Esophagus muscularis mucosa (tissue), 3 donors: ENCODE measurements at regions not wholly inside any gene's neighbourhood (a gene's known extent, or its start where the extent isn't known, plus 50 kb on each side); places are given as distances from the start of the nearest gene placed in this dataset.

Experiments
- CTCF ChIP-seq, 3 experiments: fragments of 200-600 bp in 2 of 3; fragments of 450-650 bp in 1 of 3; sonication (generic) in 2 of 3; IDR thresholded peaks; one replicate each; pipeline ENCODE4 v1.5.1; 2017 to 2019; ENCODE audit warnings: antibody characterized with exemption in 3 of 3, mild to moderate bottlenecking in 2 of 3, moderate library complexity in 1 of 3
- POLR2AphosphoS5 ChIP-seq, 2 donors: sonication (generic); formaldehyde crosslinking; IDR thresholded peaks; one replicate each; pipeline ENCODE4 v1.6.1; 2017; ENCODE audit warnings: antibody characterized with exemption in 2 of 2

GRCh38 chr16:35425270-35425669 is 1965.9 kb downstream of the TP53TG3F start:
- no peak for TF ChIP-seq CTCF (IDR thresholded peaks at IDR 0.05)
- TF ChIP-seq POLR2AphosphoS5 (IDR thresholded peaks at IDR 0.05) = no peak
